A673 (cell line): ENCODE measurements at regions not wholly inside any gene's neighbourhood (a gene's known extent, or its start where the extent isn't known, plus 50 kb on each side); places are given as distances from the start of the nearest gene placed in this dataset.

Source experiments
- BruUV-seq: library from RNA; stranded (reverse); fragments of 400-500 nt; replicated peaks from 2 replicates; lab custom pipeline; 2021; lab: Mats Ljungman, UMichigan
- CTCF ChIA-PET: fragments of 300-600 bp; sonication (Branson Sonifier 250); formaldehyde crosslinking; loops from one replicate; lab custom pipeline; 2022; ENCODE audit warnings: antibody characterized with exemption; lab: Charles Lee
- POLR2A ChIA-PET: fragments of 300-600 bp; sonication (Branson Sonifier 250); formaldehyde crosslinking; loops from one replicate; lab custom pipeline; 2022; ENCODE audit warnings: antibody characterized with exemption; ENCODE audit not compliant: low non-redundant PET; lab: Charles Lee
- DNase-seq: peaks from one replicate; pipeline ENCODE4 v3.0.0-alpha.2; 2015; ENCODE audit warnings: low spot score
- H3K27ac ChIP-seq: fragments of 200-600 bp; sonication (generic); 2 replicates; pipeline ENCODE4 v1.5.1; 2016; ENCODE audit warnings: mixed run types, low read depth, mild to moderate bottlenecking, mixed read lengths, antibody characterized with exemption, low read length; ENCODE audit not compliant: poor library complexity, severe bottlenecking
- H3K27me3 ChIP-seq: fragments of 200-600 bp; sonication (generic); replicated peaks from 2 replicates; pipeline ENCODE4 v1.6.1; 2017; ENCODE audit warnings: mixed run types, low read depth, mild to moderate bottlenecking, mixed read lengths, antibody characterized with exemption, low read length; ENCODE audit not compliant: insufficient read depth, poor library complexity
- H3K36me3 ChIP-seq: fragments of 200-600 bp; sonication (generic); 2 replicates; pipeline ENCODE4 v1.6.1; 2016; ENCODE audit warnings: mixed run types, mild to moderate bottlenecking, mixed read lengths, antibody characterized with exemption, low read length; ENCODE audit not compliant: insufficient read depth, poor library complexity, severe bottlenecking
- H3K4me1 ChIP-seq: fragments of 200-600 bp; sonication (generic); 2 replicates; pipeline ENCODE4 v1.6.1; 2017; ENCODE audit warnings: mixed run types, mild to moderate bottlenecking, mixed read lengths, antibody characterized with exemption, low read length; ENCODE audit not compliant: insufficient read depth, poor library complexity, severe bottlenecking
- H3K4me3 ChIP-seq: fragments of 200-600 bp; sonication (generic); 2 replicates; pipeline ENCODE4 v1.5.1; 2016; ENCODE audit warnings: low read depth, mixed run types, mild to moderate bottlenecking, mixed read lengths, low read length; ENCODE audit not compliant: poor library complexity, severe bottlenecking
- H3K9me3 ChIP-seq: fragments of 200-600 bp; sonication (generic); 2 replicates; pipeline ENCODE4 v1.6.1; 2016; ENCODE audit warnings: mixed run types, low read depth, mild to moderate bottlenecking, mixed read lengths, antibody characterized with exemption, low read length; ENCODE audit not compliant: poor library complexity, severe bottlenecking
- EZH2 ChIP-seq: fragments of 200-600 bp; sonication (generic); IDR thresholded peaks from 2 replicates; pipeline ENCODE4 v1.6.1; 2017; ENCODE audit warnings: borderline replicate concordance, low read depth, mild to moderate bottlenecking, mixed read lengths, antibody characterized with exemption, low read length; ENCODE audit not compliant: poor library complexity, severe bottlenecking
- intact Hi-C: fragments of 100-400 bp; cut with micrococcal nuclease; formaldehyde crosslinking; loops from one replicate; pipeline ENCODE4 v1.10.0; 2022; ENCODE audit not compliant: unreplicated experiment
- TF ChIP-seq, protein P1 (sequence below): fragments of 300-800, 200-600 bp; sonication (generic); conservative IDR thresholded peaks from 2 replicates; pipeline ENCODE4 v1.5.1; 2017; ENCODE audit warnings: low read depth, mild to moderate bottlenecking, antibody characterized with exemption, low read length, moderate library complexity, mixed read lengths

DNA sequence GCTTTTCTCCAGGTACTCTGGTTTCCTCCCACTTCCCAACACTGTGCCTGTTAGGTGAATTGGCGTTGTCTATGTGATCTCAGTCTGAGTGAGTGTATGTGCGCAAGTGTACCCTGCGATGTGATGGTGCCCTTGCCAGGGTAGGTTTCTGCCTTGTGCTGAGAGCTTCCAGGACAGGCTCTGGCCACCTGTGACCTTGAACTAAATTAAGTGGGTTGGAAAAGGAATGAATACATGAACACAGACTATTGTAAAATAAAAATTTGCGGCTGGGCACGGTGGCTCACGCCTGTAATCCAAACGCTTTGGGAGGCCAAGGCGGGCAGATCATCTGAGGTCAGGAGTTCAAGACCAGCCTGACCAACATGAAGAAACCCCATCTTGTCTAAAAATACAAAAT lies 678.0 kb downstream of the DHX35 start:
- H3K4me3 ChIP-seq: no peak overlapping the region
- no peak overlapping the region for H3K27ac ChIP-seq
- ChIA-PET CTCF (no interaction called here), POLR2A (no interaction called here)
- no peaks in the 10 kb centered on the region for H3K4me1 ChIP-seq
- DNase-seq: no peak
- no peaks in the 10 kb centered on the region for H3K36me3 ChIP-seq
- TF ChIP-seq, protein P1, sequence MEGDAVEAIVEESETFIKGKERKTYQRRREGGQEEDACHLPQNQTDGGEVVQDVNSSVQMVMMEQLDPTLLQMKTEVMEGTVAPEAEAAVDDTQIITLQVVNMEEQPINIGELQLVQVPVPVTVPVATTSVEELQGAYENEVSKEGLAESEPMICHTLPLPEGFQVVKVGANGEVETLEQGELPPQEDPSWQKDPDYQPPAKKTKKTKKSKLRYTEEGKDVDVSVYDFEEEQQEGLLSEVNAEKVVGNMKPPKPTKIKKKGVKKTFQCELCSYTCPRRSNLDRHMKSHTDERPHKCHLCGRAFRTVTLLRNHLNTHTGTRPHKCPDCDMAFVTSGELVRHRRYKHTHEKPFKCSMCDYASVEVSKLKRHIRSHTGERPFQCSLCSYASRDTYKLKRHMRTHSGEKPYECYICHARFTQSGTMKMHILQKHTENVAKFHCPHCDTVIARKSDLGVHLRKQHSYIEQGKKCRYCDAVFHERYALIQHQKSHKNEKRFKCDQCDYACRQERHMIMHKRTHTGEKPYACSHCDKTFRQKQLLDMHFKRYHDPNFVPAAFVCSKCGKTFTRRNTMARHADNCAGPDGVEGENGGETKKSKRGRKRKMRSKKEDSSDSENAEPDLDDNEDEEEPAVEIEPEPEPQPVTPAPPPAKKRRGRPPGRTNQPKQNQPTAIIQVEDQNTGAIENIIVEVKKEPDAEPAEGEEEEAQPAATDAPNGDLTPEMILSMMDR: no peak
- TF ChIP-seq EZH2: no peak
- intact Hi-C loops: no loop called here
- BruUV-seq: no TSS peak
- no peaks in the 10 kb centered on the region for H3K9me3 ChIP-seq
- H3K27me3 ChIP-seq: no peaks in the 10 kb centered on the region

DNA sequence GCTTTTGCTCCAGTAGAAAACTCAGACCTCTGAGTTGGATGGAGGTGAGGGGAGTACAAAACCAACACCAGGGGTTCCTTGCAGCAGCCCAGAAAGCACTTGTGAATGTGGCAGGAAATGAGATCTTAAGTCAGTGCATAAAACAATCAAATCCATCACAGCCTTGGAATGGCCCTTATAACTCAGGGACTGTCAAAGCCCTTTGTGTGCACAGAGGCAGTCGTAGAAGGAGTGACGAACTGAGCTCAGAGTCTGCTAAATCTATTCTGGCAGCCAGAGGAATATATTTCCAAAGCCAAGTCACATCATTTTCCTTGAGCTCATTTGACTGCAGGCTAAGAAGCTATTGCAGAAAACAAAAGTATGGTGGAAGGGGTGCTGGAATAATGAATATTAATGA lies 676.6 kb downstream of the DHX35 start:
- Histone ChIP-seq H3K4me3 (no peak overlapping the region), H3K36me3 (no peaks in the 10 kb centered on the region), H3K27me3 (peaks cover 2% of the 10 kb centered on the region), H3K4me1 (no peaks in the 10 kb centered on the region), H3K27ac (no peak overlapping the region), H3K9me3 (no peaks in the 10 kb centered on the region)
- POLR2A ChIA-PET: no interaction called here
- intact Hi-C loops: no loop called here
- DNase-seq: no peak
- CTCF ChIA-PET: no interaction called here
- TF ChIP-seq, protein P1: no peak
- TF ChIP-seq EZH2: no peak
- BruUV-seq: no TSS peak

DNA sequence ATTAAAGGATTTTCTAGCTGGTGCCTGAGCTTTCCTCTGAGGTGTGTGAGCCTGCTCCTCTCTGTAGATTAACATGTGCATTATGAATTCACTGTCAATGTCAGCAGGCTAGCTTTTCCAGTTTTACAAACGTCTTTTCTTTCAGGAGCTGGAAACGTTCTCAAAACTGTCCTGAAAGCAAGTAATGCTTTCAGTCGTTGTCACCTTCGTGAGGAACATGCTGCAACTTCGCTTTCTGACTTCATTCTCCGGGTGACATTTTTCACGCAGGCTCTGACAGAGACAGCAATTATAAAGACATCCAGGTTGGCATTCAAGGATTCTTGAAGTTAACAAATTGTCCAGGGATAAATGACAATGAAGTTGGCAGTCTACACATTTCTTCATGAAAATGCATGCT lies 671.5 kb downstream of the DHX35 start:
- no peaks in the 10 kb centered on the region for H3K9me3 ChIP-seq
- no peaks in the 10 kb centered on the region for H3K4me1 ChIP-seq
- ChIA-PET CTCF (no interaction called here), POLR2A (no interaction called here)
- TF ChIP-seq, protein P1: no peak
- H3K27ac ChIP-seq: no peak overlapping the region
- DNase-seq: no peak
- intact Hi-C loops: no loop called here
- H3K27me3 ChIP-seq: peaks cover 21% of the 10 kb centered on the region
- no peaks in the 10 kb centered on the region for H3K36me3 ChIP-seq
- no TSS peak for BruUV-seq
- H3K4me3 ChIP-seq: no peak overlapping the region
